SK-N-SH (cell line): ENCODE measurements at regions not wholly inside any gene's neighbourhood (a gene's known extent, or its start where the extent isn't known, plus 50 kb on each side); places are given as distances from the start of the nearest gene placed in this dataset.
"Not testable (repeated sequence)": the region's sequence is repeated elsewhere in the genome, so short reads cannot be mapped to it uniquely, and the experiment has no call there.

Source experiments
- CTCF ChIA-PET: fragments of 300-600, 350-600 bp; formaldehyde crosslinking; extraction: SDS; loops from one replicate; lab custom pipeline; 2021; lab: Yijun Ruan, JAX
- POLR2A ChIA-PET: fragments of 350-600 bp; sonication (Branson Sonifier 250); formaldehyde crosslinking; extraction: SDS; loops from one replicate; lab custom pipeline; 2020; ENCODE audit warnings: antibody characterized with exemption, inconsistent platforms; lab: Yijun Ruan, JAX
- DNase-seq: peaks from one replicate; pipeline ENCODE4 v3.0.0; 2012
- H2AFZ ChIP-seq: fragments of 200-600 bp; sonication (generic); 2 replicates; pipeline ENCODE4 v1.8.1; 2016; ENCODE audit warnings: antibody characterized with exemption, mild to moderate bottlenecking, low read depth
- H3F3A ChIP-seq: fragments of 200-600 bp; sonication (generic); replicated peaks from 2 replicates; pipeline ENCODE3; 2016; ENCODE audit warnings: antibody characterized with exemption, mild to moderate bottlenecking; ENCODE audit not compliant: insufficient read depth
- H3K27ac ChIP-seq, 2 experiments: fragments of 200-500 bp in 1 of 2; fragments of 200-600 bp in 1 of 2; sonication (Bioruptor generic) in 1 of 2; sonication (generic), shearing (Covaris generic) in 1 of 2; 2 replicates each; pipeline versions ENCODE4 v1.5.1 to v1.6.1; 2014 to 2016; ENCODE audit warnings: low read depth in 2 of 2, inconsistent platforms in 1 of 2, low read length in 1 of 2, mild to moderate bottlenecking in 1 of 2, mixed read lengths in 1 of 2
- H3K27me3 ChIP-seq: fragments of 200-600 bp; sonication (generic), shearing (Covaris generic); 2 replicates; pipeline ENCODE4 v1.6.1; 2016; ENCODE audit warnings: mixed run types; ENCODE audit not compliant: insufficient read depth
- H3K36me3 ChIP-seq, 2 experiments: fragments of 200-500 bp in 1 of 2; fragments of 200-600 bp in 1 of 2; sonication (Bioruptor generic) in 1 of 2; sonication (generic) in 1 of 2; replicated peaks in 1 of 2; 2 replicates each; pipeline versions ENCODE3 to v1.5.1; 2014 to 2016; ENCODE audit warnings: low read length in 1 of 2, mild to moderate bottlenecking in 1 of 2; ENCODE audit not compliant: insufficient read depth in 2 of 2, control insufficient read depth in 1 of 2
- H3K4me1 ChIP-seq, 2 experiments: fragments of 200-500 bp in 1 of 2; fragments of 200-600 bp in 1 of 2; sonication (Bioruptor generic) in 1 of 2; sonication (generic), shearing (Covaris generic) in 1 of 2; 2 replicates each; pipeline versions ENCODE4 v1.5.1 to v1.6.1; 2014 to 2016; ENCODE audit warnings: low read depth in 1 of 2, low read length in 1 of 2, mixed run types in 1 of 2; ENCODE audit not compliant: insufficient read depth in 2 of 2, control insufficient read depth in 1 of 2
- H3K4me2 ChIP-seq: fragments of 200-600 bp; sonication (generic), shearing (Covaris generic); 2 replicates; pipeline ENCODE4 v1.6.1; 2017; ENCODE audit warnings: mixed run types
- H3K4me3 ChIP-seq, 2 experiments: fragments of 200-500 bp in 1 of 2; fragments of 200-600 bp in 1 of 2; sonication (Bioruptor generic) in 1 of 2; sonication (generic), shearing (Covaris generic) in 1 of 2; 2 replicates each; pipeline versions ENCODE4 v1.5.1 to v1.8.1; 2014 to 2016; ENCODE audit warnings: low read depth in 2 of 2, inconsistent platforms in 1 of 2, low read length in 1 of 2, mild to moderate bottlenecking in 1 of 2, mixed read lengths in 1 of 2, moderate library complexity in 1 of 2
- H3K79me2 ChIP-seq: fragments of 200-600 bp; sonication (generic); 2 replicates; pipeline ENCODE4 v1.8.1; 2017; ENCODE audit warnings: mild to moderate bottlenecking; ENCODE audit not compliant: insufficient read depth
- H3K9ac ChIP-seq: fragments of 200-600 bp; sonication (generic); 2 replicates; pipeline ENCODE4 v1.6.1; 2017; ENCODE audit warnings: mixed run types
- H3K9me2 ChIP-seq: fragments of 200-600 bp; sonication (generic); 2 replicates; pipeline ENCODE4 v1.6.1; 2017; ENCODE audit warnings: mixed run types
- H3K9me3 ChIP-seq: fragments of 200-600 bp; sonication (generic); 2 replicates; pipeline ENCODE4 v1.6.1; 2017; ENCODE audit warnings: mixed run types, mild to moderate bottlenecking, moderate library complexity
- H4K20me1 ChIP-seq: fragments of 200-600 bp; sonication (generic); 2 replicates; pipeline ENCODE4 v1.6.1; 2017; ENCODE audit warnings: mild to moderate bottlenecking, mixed run types; ENCODE audit not compliant: insufficient read depth
- EP300 ChIP-seq, 2 experiments: IDR thresholded peaks; 2 replicates each; pipeline versions ENCODE4 v1.4.0 to v1.6.1; 2012; ENCODE audit warnings: borderline replicate concordance in 1 of 2, low read depth in 1 of 2, low read length in 1 of 2
- EZH2phosphoT487 ChIP-seq: fragments of 200-600 bp; sonication (generic); IDR thresholded peaks from 2 replicates; pipeline ENCODE4 v1.6.1; 2017; ENCODE audit warnings: low read depth, mixed run types, mild to moderate bottlenecking, antibody characterized with exemption, moderate library complexity, borderline replicate concordance
- FOXJ3 ChIP-seq: sonication (generic); formaldehyde crosslinking; IDR thresholded peaks from 2 replicates; pipeline ENCODE4 v1.5.1; 2020; ENCODE audit warnings: mild to moderate bottlenecking, missing genetic modification reagents
- FOXM1 ChIP-seq: IDR thresholded peaks from 2 replicates; pipeline ENCODE4 v1.4.0; 2012; ENCODE audit warnings: low read depth, mild to moderate bottlenecking
- GABPA ChIP-seq: IDR thresholded peaks from 2 replicates; pipeline ENCODE4 v1.4.0; 2012; ENCODE audit warnings: low read depth, mild to moderate bottlenecking
- GATA2 ChIP-seq: sonication (generic); formaldehyde crosslinking; IDR thresholded peaks from 2 replicates; pipeline ENCODE4 v1.5.0; 2020; ENCODE audit warnings: mild to moderate bottlenecking, missing genetic modification reagents
- JUND ChIP-seq: IDR thresholded peaks from 2 replicates; pipeline ENCODE4 v1.4.0; 2012
- MXI1 ChIP-seq: IDR thresholded peaks from 2 replicates; pipeline ENCODE4 v1.6.1; 2012; ENCODE audit warnings: mild to moderate bottlenecking, low read depth, low read length, improper control_type of control experiment
- NRF1 ChIP-seq: IDR thresholded peaks from 2 replicates; pipeline ENCODE4 v1.6.1; 2012; ENCODE audit warnings: low read depth, mild to moderate bottlenecking, low read length
- RAD21 ChIP-seq: IDR thresholded peaks from 2 replicates; pipeline ENCODE4 v1.6.1; 2012; ENCODE audit warnings: mild to moderate bottlenecking, low read length
- RCOR1 ChIP-seq: fragments of 150-350 bp; IDR thresholded peaks from 2 replicates; pipeline ENCODE4 v1.6.1; 2017; ENCODE audit warnings: antibody characterized with exemption, low read length
- RFX5 ChIP-seq: IDR thresholded peaks from 2 replicates; pipeline ENCODE4 v1.6.1; 2012; ENCODE audit warnings: mild to moderate bottlenecking, improper control_type of control experiment, low read length
- SMC3 ChIP-seq: IDR thresholded peaks from 2 replicates; pipeline ENCODE4 v1.6.1; 2012; ENCODE audit warnings: low read depth, low read length, improper control_type of control experiment
- TCF12 ChIP-seq: IDR thresholded peaks from 2 replicates; pipeline ENCODE4 v1.4.0; 2012
- TEAD4 ChIP-seq: IDR thresholded peaks from 2 replicates; pipeline ENCODE4 v1.4.0; 2012; ENCODE audit warnings: mild to moderate bottlenecking, borderline replicate concordance; ENCODE audit not compliant: insufficient read depth
- WGBS: methylation state at CpG from one replicate; pipeline ENCODE4 v1.1.6; 2017; ENCODE audit warnings: low lambda C conversion rate; 5-methylcytosine and 5-hydroxymethylcytosine counted together
- TF ChIP-seq, protein P1 (sequence below): fragments of 200-600 bp; sonication (generic); IDR thresholded peaks from 2 replicates; pipeline ENCODE4 v1.6.1; 2017; ENCODE audit warnings: antibody characterized with exemption, mild to moderate bottlenecking, moderate library complexity
- TF ChIP-seq, protein P2 (sequence below): fragments of 150-350 bp; IDR thresholded peaks from 2 replicates; pipeline ENCODE4 v1.6.1; 2017; ENCODE audit warnings: antibody characterized with exemption, low read length, low read depth, borderline replicate concordance
- TF ChIP-seq, protein P3 (sequence below): IDR thresholded peaks from 2 replicates; pipeline ENCODE4 v1.6.1; 2012; ENCODE audit warnings: mild to moderate bottlenecking, low read depth, low read length, moderate library complexity
- TF ChIP-seq, protein P4 (sequence below): fragments of 150-350 bp; IDR thresholded peaks from 2 replicates; pipeline ENCODE4 v1.6.1; 2016; ENCODE audit warnings: mild to moderate bottlenecking, low read depth, low read length
- TF ChIP-seq, protein P5 (sequence below): IDR thresholded peaks from 2 replicates; pipeline ENCODE4 v1.4.0; 2012; ENCODE audit warnings: low read depth, borderline replicate concordance

DNA sequence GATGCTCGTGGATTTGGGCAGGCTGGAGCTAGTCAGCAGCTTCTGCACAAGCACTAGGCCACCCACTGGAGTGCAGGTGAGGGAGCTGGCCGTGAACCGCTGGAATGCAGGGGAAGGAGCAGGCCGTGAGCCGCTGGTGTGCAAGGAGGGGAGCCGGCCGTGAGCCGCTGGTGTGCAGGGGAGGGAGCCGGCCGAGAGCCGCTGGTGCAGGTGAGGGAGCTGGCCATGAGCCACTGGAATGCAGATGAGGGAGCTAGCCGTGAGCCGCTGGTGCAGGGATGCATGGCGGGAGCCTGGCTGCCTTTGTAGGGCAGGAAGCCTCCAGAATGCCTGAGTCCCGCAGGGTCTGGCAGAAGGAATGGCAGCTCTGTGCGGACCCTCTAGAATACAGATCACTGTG is 4220.0 kb upstream of the OR11H1 start:
- H3K27ac ChIP-seq: no peak overlapping the region
- H3K4me3 ChIP-seq: no peak overlapping the region
- 0% methylated on average over 7 of the region's 16 CpGs for WGBS
- no peak overlapping the region for H3K9ac ChIP-seq
- H3K36me3 ChIP-seq: no peaks in the 10 kb centered on the region
- H2AFZ ChIP-seq: no peak overlapping the region
- POLR2A ChIA-PET: no interaction called here
- no peak for DNase-seq
- H4K20me1 ChIP-seq: no peaks in the 10 kb centered on the region
- no peaks in the 10 kb centered on the region for H3K79me2 ChIP-seq
- H3K27me3 ChIP-seq: no peaks in the 10 kb centered on the region
- peaks cover 4% of the 10 kb centered on the region for H3K9me3 ChIP-seq
- no peaks in the 10 kb centered on the region for H3K4me1 ChIP-seq
- CTCF ChIA-PET: no interaction called here
- H3K9me2 ChIP-seq: no peaks in the 10 kb centered on the region
- no peak overlapping the region for H3K4me2 ChIP-seq
- H3F3A ChIP-seq: no peaks in the 10 kb centered on the region
- TF ChIP-seq EZH2phosphoT487 (no peak), SMC3 (no peak), TCF12 (no peak), RFX5 (no peak), NRF1 (no peak), EP300 (IDR thresholded peaks at IDR 0.05; ENCODE audit: borderline replicate concordance in 1 of 2, low read depth in 1 of 2, low read length in 1 of 2) (no peak), GATA2 (CRISPR knock-in tag) (no peak), JUND (no peak), TEAD4 (no peak), FOXM1 (no peak), MXI1 (no peak), RAD21 (no peak), GABPA (no peak), RCOR1 (no peak), FOXJ3 (CRISPR knock-in tag) (no peak)
- TF ChIP-seq, protein P1, sequence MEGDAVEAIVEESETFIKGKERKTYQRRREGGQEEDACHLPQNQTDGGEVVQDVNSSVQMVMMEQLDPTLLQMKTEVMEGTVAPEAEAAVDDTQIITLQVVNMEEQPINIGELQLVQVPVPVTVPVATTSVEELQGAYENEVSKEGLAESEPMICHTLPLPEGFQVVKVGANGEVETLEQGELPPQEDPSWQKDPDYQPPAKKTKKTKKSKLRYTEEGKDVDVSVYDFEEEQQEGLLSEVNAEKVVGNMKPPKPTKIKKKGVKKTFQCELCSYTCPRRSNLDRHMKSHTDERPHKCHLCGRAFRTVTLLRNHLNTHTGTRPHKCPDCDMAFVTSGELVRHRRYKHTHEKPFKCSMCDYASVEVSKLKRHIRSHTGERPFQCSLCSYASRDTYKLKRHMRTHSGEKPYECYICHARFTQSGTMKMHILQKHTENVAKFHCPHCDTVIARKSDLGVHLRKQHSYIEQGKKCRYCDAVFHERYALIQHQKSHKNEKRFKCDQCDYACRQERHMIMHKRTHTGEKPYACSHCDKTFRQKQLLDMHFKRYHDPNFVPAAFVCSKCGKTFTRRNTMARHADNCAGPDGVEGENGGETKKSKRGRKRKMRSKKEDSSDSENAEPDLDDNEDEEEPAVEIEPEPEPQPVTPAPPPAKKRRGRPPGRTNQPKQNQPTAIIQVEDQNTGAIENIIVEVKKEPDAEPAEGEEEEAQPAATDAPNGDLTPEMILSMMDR: no peak
- TF ChIP-seq, protein P2, sequence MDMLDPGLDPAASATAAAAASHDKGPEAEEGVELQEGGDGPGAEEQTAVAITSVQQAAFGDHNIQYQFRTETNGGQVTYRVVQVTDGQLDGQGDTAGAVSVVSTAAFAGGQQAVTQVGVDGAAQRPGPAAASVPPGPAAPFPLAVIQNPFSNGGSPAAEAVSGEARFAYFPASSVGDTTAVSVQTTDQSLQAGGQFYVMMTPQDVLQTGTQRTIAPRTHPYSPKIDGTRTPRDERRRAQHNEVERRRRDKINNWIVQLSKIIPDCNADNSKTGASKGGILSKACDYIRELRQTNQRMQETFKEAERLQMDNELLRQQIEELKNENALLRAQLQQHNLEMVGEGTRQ: no peak
- TF ChIP-seq, protein P3, sequence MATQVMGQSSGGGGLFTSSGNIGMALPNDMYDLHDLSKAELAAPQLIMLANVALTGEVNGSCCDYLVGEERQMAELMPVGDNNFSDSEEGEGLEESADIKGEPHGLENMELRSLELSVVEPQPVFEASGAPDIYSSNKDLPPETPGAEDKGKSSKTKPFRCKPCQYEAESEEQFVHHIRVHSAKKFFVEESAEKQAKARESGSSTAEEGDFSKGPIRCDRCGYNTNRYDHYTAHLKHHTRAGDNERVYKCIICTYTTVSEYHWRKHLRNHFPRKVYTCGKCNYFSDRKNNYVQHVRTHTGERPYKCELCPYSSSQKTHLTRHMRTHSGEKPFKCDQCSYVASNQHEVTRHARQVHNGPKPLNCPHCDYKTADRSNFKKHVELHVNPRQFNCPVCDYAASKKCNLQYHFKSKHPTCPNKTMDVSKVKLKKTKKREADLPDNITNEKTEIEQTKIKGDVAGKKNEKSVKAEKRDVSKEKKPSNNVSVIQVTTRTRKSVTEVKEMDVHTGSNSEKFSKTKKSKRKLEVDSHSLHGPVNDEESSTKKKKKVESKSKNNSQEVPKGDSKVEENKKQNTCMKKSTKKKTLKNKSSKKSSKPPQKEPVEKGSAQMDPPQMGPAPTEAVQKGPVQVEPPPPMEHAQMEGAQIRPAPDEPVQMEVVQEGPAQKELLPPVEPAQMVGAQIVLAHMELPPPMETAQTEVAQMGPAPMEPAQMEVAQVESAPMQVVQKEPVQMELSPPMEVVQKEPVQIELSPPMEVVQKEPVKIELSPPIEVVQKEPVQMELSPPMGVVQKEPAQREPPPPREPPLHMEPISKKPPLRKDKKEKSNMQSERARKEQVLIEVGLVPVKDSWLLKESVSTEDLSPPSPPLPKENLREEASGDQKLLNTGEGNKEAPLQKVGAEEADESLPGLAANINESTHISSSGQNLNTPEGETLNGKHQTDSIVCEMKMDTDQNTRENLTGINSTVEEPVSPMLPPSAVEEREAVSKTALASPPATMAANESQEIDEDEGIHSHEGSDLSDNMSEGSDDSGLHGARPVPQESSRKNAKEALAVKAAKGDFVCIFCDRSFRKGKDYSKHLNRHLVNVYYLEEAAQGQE: no peak
- TF ChIP-seq, protein P4, sequence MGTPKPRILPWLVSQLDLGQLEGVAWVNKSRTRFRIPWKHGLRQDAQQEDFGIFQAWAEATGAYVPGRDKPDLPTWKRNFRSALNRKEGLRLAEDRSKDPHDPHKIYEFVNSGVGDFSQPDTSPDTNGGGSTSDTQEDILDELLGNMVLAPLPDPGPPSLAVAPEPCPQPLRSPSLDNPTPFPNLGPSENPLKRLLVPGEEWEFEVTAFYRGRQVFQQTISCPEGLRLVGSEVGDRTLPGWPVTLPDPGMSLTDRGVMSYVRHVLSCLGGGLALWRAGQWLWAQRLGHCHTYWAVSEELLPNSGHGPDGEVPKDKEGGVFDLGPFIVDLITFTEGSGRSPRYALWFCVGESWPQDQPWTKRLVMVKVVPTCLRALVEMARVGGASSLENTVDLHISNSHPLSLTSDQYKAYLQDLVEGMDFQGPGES: no peak
- TF ChIP-seq, protein P5, sequence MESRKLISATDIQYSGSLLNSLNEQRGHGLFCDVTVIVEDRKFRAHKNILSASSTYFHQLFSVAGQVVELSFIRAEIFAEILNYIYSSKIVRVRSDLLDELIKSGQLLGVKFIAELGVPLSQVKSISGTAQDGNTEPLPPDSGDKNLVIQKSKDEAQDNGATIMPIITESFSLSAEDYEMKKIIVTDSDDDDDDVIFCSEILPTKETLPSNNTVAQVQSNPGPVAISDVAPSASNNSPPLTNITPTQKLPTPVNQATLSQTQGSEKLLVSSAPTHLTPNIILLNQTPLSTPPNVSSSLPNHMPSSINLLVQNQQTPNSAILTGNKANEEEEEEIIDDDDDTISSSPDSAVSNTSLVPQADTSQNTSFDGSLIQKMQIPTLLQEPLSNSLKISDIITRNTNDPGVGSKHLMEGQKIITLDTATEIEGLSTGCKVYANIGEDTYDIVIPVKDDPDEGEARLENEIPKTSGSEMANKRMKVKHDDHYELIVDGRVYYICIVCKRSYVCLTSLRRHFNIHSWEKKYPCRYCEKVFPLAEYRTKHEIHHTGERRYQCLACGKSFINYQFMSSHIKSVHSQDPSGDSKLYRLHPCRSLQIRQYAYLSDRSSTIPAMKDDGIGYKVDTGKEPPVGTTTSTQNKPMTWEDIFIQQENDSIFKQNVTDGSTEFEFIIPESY: no peak

DNA sequence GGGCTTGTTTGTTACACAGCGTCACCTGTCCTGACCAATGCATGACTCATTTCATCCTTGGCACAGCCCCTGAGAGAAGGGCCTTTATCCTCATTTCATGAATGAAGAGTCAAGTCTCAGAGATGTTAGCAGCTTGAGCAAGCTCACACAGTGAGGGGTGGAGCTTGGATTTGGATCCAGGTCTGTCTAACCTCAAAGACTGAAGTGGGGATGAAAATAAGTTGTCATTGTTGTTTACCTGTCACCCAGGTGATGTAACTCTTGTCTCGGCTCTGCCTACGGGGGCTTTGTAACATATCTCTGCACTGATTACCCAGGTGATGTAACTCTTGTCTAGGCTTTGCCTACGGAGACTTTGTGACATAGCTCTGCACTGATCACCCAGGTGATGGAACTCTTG is 4218.2 kb upstream of the OR11H1 start:
- H3K27me3 ChIP-seq, POLR2A ChIA-PET, CTCF ChIA-PET: not testable (repeated sequence)

More for the DNA sequence above, 4218.2 kb upstream of the OR11H1 start:
- not testable (repeated sequence) for DNase-seq, H3K9me3 ChIP-seq, H3K4me3 ChIP-seq, H3K27ac ChIP-seq, H3K9me2 ChIP-seq, H3K79me2 ChIP-seq, H4K20me1 ChIP-seq, H3K4me1 ChIP-seq, H2AFZ ChIP-seq, H3F3A ChIP-seq, H3K36me3 ChIP-seq, H3K9ac ChIP-seq, H3K4me2 ChIP-seq
- 0% methylated on average over 4 of the region's 4 CpGs for WGBS
